ENCODE measurements at regions not wholly inside any gene's neighbourhood (a gene's known extent, or its start where the extent isn't known, plus 50 kb on each side); places are given as distances from the start of the nearest gene placed in this dataset.

DNA sequence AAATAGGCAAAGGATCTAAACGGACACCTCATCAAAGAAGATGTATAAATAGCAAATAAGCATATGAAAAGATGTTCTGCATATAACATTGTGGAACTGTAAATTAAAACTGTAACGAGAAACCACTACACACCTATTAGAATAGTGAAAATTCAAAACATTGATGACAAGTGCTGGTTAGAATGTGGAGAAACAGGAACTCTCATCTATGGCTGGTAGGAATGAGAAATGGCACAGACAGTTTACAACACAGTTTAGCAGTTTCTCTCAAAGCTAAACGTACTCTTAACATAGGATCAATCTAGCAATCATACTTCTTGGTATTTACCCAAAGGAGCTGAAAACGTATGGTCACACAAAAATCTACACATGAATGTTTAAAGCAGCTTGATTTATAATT is 126.2 kb downstream of the TRIB2 start:
- TF ChIP-seq, protein P1, sequence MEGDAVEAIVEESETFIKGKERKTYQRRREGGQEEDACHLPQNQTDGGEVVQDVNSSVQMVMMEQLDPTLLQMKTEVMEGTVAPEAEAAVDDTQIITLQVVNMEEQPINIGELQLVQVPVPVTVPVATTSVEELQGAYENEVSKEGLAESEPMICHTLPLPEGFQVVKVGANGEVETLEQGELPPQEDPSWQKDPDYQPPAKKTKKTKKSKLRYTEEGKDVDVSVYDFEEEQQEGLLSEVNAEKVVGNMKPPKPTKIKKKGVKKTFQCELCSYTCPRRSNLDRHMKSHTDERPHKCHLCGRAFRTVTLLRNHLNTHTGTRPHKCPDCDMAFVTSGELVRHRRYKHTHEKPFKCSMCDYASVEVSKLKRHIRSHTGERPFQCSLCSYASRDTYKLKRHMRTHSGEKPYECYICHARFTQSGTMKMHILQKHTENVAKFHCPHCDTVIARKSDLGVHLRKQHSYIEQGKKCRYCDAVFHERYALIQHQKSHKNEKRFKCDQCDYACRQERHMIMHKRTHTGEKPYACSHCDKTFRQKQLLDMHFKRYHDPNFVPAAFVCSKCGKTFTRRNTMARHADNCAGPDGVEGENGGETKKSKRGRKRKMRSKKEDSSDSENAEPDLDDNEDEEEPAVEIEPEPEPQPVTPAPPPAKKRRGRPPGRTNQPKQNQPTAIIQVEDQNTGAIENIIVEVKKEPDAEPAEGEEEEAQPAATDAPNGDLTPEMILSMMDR (IDR thresholded peaks at IDR 0.05; ENCODE audit: insufficient read depth, missing control alignments), result no peak
- DNase-seq (ENCODE audit: insufficient read length, low spot score) (no peak), FAIRE-seq (no peak)

DNA sequence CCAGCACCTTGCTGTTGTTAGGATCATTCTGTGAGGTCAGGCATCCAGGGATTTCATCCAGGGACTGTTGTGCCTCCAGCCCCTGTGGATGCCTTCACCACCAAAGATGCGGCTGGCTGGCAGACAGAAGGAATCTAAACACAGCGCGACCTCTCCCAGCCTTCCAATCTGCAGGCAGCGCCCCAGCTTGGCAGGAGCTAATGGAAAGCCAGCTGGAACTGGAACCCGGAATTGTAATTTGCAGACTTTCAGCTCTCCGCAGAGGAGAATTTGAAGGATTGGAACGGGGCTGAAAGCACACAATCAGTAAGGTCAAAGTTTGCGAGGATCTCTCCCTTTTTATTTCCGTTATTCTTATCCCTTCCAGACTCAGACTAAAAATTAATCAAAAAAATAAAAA is 127.8 kb downstream of the TRIB2 start:
- DNase-seq (ENCODE audit: insufficient read length, low spot score), result no peak
- TF ChIP-seq, protein P1 (IDR thresholded peaks at IDR 0.05; ENCODE audit: insufficient read depth, missing control alignments), result no peak
- FAIRE-seq, result no peak

DNA sequence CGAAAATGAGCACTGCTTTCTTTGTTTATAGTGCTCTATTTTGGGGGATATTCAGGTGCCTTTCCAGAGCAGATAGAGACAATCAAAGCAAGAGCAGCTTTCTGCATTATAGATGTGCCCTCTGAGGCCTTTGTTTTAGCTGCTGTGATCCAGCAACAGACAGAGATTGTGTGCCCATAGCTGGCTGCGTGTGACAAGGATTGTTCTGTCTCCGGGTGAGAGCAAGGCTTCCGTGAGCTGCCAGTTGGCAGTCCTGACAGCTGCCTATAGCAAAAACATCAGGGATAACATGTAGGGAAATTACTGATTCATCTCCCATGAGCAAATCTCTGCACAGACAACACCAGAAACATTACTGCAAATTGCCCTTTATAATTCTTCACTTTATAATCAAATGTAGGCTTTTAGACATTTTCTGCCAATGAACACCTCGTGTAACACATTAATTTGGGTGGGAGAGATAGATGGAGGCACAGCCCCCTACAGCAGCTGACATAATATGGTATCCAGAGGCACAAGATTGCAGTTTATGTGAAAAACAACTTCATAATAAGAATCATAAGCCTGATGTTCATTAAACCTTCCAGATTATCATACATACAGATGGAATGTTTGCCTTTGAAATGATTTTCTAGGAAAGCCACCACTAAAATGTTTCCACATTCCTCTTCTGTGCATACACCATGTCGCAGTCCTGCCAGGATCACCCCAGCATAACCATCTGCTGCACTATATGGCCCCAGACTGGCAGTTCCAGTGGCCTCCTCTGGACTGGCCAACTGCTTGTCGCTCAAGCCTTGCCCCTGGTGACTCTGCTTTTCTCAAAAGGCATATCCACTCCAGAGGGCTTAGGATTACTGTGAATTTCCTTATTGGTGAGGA is 131.2 kb downstream of the TRIB2 start:
- DNase-seq (ENCODE audit: insufficient read length, low spot score) (no peak), FAIRE-seq (no peak)
- TF ChIP-seq, protein P1 (IDR thresholded peaks at IDR 0.05; ENCODE audit: insufficient read depth, missing control alignments), result no peak

DNA sequence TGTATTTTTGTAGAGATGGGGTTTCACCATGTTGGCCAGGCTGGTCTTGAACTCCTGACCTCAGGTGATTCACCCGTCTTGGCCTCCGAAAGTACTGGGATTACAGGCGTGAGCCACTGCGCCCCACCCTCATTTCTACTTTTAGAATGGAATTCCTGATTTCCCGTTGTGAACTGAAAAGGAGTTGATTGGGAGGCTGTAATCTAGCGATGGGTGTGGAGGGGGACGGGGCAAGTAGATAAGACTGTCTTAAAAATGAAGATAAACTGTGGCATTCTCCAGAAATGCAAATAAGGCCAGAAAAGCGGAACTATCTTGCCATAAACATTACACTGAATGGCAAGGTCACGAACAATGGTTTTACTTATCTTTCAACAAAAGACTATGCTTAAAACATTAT is 135.4 kb downstream of the TRIB2 start:
- FAIRE-seq (no peak), DNase-seq (ENCODE audit: insufficient read length, low spot score) (no peak)

DNA sequence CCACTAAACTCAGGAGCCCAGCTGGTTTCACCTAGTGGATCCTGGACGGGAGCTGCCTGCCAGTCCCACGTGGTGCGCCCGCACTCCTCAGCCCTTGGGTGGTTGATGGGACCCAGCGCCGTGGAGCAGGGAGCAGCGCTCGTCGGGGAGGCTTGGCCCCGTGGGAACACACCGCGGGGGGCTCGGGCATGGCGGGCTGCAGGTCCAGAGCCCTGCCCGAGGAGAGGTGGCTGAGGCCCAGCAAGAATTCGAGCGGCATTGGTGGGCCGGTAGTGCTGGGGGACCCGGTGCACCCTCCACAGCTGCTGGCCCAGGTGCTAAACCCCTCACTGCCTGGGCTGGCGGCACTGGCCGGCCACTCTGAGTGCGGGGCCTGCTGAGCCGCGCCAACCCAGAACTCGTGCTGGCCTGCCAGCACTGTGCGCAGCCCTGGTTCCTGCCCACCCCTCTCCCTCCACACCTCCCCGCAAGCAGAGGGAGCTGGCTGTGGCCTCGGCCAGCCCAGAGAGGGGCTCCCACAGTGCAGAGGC is 137.3 kb downstream of the TRIB2 start:
- TF ChIP-seq, protein P1 (IDR thresholded peaks at IDR 0.05; ENCODE audit: insufficient read depth, missing control alignments), result no peak
- DNase-seq (ENCODE audit: insufficient read length, low spot score), result no peak
- FAIRE-seq, result no peak

More for the DNA sequence above, 135.4 kb downstream of the TRIB2 start:
- TF ChIP-seq, protein P1 (IDR thresholded peaks at IDR 0.05; ENCODE audit: insufficient read depth, missing control alignments), result no peak

DNA sequence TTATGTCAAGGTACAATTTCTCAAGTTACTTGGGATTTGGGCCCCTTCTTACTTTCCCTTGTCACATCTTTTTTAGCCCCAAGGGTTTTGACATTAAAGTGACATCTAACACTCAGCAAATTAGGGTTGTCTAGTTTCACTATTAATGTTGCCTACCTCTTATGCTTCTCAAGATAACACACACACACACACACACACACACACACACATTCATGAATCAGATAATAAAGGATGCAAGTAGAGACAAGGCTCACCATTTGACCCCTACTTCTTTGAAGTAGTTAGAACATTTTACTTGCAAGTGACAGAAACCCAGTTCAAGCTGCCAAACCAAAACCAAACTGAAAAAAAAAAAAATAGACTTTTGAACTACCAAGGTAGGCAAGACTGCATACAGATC is 138.8 kb downstream of the TRIB2 start:
- TF ChIP-seq, protein P1 (IDR thresholded peaks at IDR 0.05; ENCODE audit: insufficient read depth, missing control alignments), result no peak
- FAIRE-seq (no peak), DNase-seq (ENCODE audit: insufficient read length, low spot score) (no peak)

All from D721Med (cell line).